Type B pancreatic cell (in vitro differentiated cells): ENCODE measurements at regions not wholly inside any gene's neighbourhood (a gene's known extent, or its start where the extent isn't known, plus 50 kb on each side); places are given as distances from the start of the nearest gene placed in this dataset.

Experiments
- DNase-seq: peaks from one replicate; pipeline ENCODE4 v3.0.0; 2021; ENCODE audit warnings: mixed read lengths; ENCODE audit not compliant: unreplicated experiment; ENCODE audit errors: extremely low spot score
- H3K27ac Mint-ChIP-seq: 2 replicates; pipeline ENCODE4 v1.8.0; 2021; ENCODE audit warnings: mild to moderate bottlenecking, mixed read lengths
- H3K27me3 Mint-ChIP-seq: 2 replicates; pipeline ENCODE4 v1.8.0; 2021; ENCODE audit warnings: mixed read lengths
- H3K36me3 Mint-ChIP-seq: 2 replicates; pipeline ENCODE4 v1.8.0; 2021; ENCODE audit warnings: mixed read lengths
- H3K4me1 Mint-ChIP-seq: one replicate; pipeline ENCODE4 v1.8.0; 2021; ENCODE audit warnings: mixed read lengths; ENCODE audit not compliant: unreplicated experiment
- H3K4me3 Mint-ChIP-seq: 2 replicates; pipeline ENCODE4 v1.8.0; 2021; ENCODE audit warnings: mild to moderate bottlenecking, mixed read lengths
- H3K9me3 Mint-ChIP-seq: 2 replicates; pipeline ENCODE4 v1.8.0; 2021; ENCODE audit warnings: mixed read lengths
- TF ChIP-seq, protein P1 (sequence below): fragments of 200-600 bp; sonication (generic); conservative IDR thresholded peaks from 2 replicates; pipeline ENCODE4 v1.5.0; 2021; ENCODE audit warnings: antibody characterized with exemption, mild to moderate bottlenecking

DNA sequence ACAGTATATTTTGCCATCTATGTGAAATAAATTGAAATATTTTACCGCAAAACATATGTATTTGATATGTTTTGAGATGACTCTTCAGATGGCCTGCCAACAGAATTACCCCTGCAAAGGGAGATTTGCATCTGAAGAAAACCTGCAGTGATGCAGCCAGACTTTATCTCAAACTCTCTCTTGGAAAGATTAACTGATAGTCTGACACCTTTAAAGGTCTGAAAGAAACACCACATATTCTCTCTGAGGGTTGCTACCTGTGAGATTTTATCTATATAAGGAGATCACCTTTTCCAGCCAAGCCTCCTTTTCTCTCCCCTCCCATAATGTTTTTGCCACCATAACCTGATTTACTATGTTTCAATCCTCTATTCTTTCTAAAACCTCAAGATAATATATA lies 1106.3 kb upstream of the IGFBP7 start:
- no peak overlapping the region for H3K27ac Mint-ChIP-seq
- H3K9me3 Mint-ChIP-seq, result peaks cover 12% of the 10 kb centered on the region
- no peaks in the 10 kb centered on the region for H3K36me3 Mint-ChIP-seq
- H3K27me3 Mint-ChIP-seq, result no peaks in the 10 kb centered on the region
- DNase-seq, result no peak
- TF ChIP-seq, protein P1, sequence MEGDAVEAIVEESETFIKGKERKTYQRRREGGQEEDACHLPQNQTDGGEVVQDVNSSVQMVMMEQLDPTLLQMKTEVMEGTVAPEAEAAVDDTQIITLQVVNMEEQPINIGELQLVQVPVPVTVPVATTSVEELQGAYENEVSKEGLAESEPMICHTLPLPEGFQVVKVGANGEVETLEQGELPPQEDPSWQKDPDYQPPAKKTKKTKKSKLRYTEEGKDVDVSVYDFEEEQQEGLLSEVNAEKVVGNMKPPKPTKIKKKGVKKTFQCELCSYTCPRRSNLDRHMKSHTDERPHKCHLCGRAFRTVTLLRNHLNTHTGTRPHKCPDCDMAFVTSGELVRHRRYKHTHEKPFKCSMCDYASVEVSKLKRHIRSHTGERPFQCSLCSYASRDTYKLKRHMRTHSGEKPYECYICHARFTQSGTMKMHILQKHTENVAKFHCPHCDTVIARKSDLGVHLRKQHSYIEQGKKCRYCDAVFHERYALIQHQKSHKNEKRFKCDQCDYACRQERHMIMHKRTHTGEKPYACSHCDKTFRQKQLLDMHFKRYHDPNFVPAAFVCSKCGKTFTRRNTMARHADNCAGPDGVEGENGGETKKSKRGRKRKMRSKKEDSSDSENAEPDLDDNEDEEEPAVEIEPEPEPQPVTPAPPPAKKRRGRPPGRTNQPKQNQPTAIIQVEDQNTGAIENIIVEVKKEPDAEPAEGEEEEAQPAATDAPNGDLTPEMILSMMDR, result no peak
- no peak overlapping the region for H3K4me3 Mint-ChIP-seq
- H3K4me1 Mint-ChIP-seq, result no peaks in the 10 kb centered on the region

DNA sequence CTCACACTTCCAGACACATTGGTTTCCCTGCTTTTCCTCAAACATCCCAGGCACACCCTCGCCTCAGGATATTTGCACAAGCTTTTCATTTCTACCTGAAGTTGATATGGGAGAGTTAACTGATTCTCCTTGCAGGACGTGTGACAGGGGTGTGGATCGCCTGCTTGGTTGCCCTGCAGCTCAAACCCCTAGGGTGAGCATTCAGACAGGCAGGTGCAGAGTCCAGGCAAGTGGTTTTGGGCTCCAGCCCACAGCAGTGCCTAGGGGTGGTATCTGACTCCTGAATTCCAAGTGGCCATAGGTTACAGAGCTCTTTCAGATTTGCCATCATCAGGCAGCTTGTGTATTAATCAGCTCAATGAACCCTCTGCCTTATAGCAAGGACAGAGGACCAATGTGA lies 1104.2 kb upstream of the IGFBP7 start:
- Mint-ChIP-seq H3K36me3 (no peaks in the 10 kb centered on the region), H3K9me3 (peaks cover 13% of the 10 kb centered on the region), H3K27me3 (no peaks in the 10 kb centered on the region), H3K4me1 (peaks cover 4% of the 10 kb centered on the region), H3K27ac (no peak overlapping the region), H3K4me3 (no peak overlapping the region)
- TF ChIP-seq, protein P1, result no peak
- DNase-seq, result no peak

DNA sequence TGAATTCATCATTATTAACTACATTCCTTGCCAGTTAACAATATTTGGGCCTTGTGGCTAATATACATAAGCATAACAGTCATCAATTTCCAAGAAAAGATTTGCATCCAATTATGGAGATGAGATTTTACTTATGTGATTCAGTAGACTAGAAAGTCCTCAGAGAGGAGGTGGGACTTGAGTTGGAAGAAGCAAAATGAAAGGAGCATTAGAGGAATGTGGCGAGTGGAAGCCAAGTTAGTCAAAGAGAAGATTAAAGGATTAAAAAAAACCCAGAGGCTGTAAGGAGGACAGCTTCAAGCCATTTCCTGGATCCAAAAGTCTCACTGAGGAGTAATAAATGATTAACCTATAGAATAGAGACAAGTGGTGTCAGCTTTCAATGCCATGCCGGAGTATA lies 1099.4 kb upstream of the IGFBP7 start:
- Mint-ChIP-seq H3K4me3 (no peak overlapping the region), H3K27ac (no peak overlapping the region), H3K4me1 (peaks cover 4% of the 10 kb centered on the region), H3K9me3 (peaks cover 8% of the 10 kb centered on the region), H3K36me3 (no peaks in the 10 kb centered on the region), H3K27me3 (no peaks in the 10 kb centered on the region)
- no peak for DNase-seq
- TF ChIP-seq, protein P1, result no peak

DNA sequence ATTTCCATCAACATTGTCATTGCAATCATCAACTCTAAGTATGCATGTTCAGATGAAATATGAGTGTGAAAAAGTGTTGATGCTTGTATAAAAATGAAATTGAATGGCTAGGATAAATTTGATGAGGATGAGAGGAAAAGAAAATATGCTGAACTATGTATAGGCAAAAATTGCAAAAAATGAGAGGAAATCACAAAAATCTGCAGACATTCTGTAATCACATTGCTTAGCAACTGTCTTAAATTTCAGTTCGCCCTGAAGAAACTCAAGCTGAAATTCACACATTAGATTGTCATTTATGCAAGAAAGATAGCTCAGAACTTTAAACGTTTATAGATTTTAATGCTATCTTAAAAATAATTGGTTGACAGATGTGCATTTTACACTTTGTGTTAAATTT lies 1098.8 kb upstream of the IGFBP7 start:
- TF ChIP-seq, protein P1, result no peak
- no peak overlapping the region for H3K4me3 Mint-ChIP-seq
- no peak for DNase-seq
- no peaks in the 10 kb centered on the region for H3K36me3 Mint-ChIP-seq
- H3K27ac Mint-ChIP-seq, result no peak overlapping the region
- H3K9me3 Mint-ChIP-seq, result peaks cover 8% of the 10 kb centered on the region
- peaks cover 4% of the 10 kb centered on the region for H3K4me1 Mint-ChIP-seq
- no peaks in the 10 kb centered on the region for H3K27me3 Mint-ChIP-seq

DNA sequence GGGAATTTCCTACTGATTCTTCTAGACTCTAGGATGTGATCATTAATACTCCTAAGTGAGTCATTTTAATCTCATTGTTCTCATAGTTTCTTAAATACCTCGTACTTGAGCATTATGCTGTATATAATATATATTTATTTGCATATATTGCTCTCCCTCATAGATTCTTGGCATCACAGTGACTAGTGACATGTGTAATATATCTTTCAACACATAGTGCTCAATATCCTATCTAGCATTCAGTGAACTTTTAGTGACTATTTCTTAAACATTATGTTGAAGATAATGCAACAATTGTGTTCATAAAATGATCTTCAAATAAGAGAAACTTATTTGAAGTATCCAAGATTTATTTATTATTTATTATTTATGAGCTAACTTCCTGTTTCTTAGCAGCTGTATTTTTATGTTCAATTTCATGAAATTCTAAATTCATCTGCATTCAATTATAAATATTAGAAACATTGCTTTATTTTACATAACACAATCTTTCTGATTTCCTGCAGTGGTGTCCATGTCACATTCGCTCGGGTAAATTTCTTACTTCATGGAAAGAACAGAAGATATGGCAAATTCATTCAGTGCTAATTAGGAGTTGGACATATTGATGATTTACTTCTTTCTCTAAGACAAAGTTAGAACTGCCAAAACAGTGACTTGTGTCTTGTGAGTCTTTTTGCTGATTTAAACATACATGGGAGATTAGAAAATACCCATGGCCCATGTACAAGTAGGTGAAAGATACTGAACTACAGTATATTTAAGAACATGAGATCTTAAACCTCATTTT lies 1095.5 kb upstream of the IGFBP7 start:
- H3K27me3 Mint-ChIP-seq, result no peaks in the 10 kb centered on the region
- H3K36me3 Mint-ChIP-seq, result no peaks in the 10 kb centered on the region
- no peak overlapping the region for H3K4me3 Mint-ChIP-seq
- TF ChIP-seq, protein P1, result no peak
- no peak for DNase-seq
- H3K27ac Mint-ChIP-seq, result no peak overlapping the region
- peaks cover 4% of the 10 kb centered on the region for H3K4me1 Mint-ChIP-seq
- peaks cover 4% of the 10 kb centered on the region for H3K9me3 Mint-ChIP-seq

DNA sequence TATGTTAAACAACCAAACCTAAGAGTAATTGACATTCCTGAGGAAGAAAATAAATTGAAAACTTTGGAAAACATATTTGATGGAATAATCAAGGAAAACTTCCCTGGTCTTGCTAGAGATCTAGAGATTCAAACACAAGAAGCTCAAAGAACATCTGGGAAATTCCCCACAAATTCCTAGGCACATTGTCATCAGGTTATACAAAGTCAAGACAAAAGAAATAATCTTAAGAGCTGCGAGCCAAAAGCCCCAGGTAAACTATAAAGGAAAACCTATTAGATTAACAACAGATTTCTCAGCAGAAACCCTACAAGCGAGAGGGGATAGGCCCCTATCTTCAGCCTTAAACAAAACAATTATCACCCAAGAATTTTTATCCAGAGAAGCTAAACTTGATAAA lies 1082.0 kb upstream of the IGFBP7 start:
- H3K36me3 Mint-ChIP-seq, result no peaks in the 10 kb centered on the region
- H3K4me3 Mint-ChIP-seq, result no peak overlapping the region
- H3K27ac Mint-ChIP-seq, result no peak overlapping the region
- H3K9me3 Mint-ChIP-seq, result peaks cover 11% of the 10 kb centered on the region
- no peaks in the 10 kb centered on the region for H3K4me1 Mint-ChIP-seq
- H3K27me3 Mint-ChIP-seq, result no peaks in the 10 kb centered on the region
- DNase-seq, result no peak
- TF ChIP-seq, protein P1, result no peak
